BJ (cell line): ENCODE measurements at regions not wholly inside any gene's neighbourhood (a gene's known extent, or its start where the extent isn't known, plus 50 kb on each side); places are given as distances from the start of the nearest gene placed in this dataset.

ENCODE experiments used
- CTCF ChIA-PET: fragments of 350-600 bp; formaldehyde crosslinking; extraction: SDS; loops from one replicate; lab custom pipeline; 2021; ENCODE audit warnings: antibody characterized with exemption, inconsistent platforms; lab: Yijun Ruan, JAX
- POLR2A ChIA-PET: fragments of 300-600 bp; sonication (Branson Sonifier 250); formaldehyde crosslinking; extraction: SDS; loops from one replicate; lab custom pipeline; 2021; ENCODE audit warnings: antibody characterized with exemption; lab: Charles Lee
- DNase-seq: peaks from one replicate; pipeline ENCODE4 v3.0.0-alpha.2; 2011; ENCODE audit warnings: low read depth
- H3K27me3 ChIP-seq: 2 replicates; pipeline ENCODE4 v1.6.0; 2011; ENCODE audit warnings: low read length; ENCODE audit not compliant: control insufficient read depth, insufficient read depth
- H3K36me3 ChIP-seq: 2 replicates; pipeline ENCODE4 v1.5.1; 2011; ENCODE audit warnings: low read length; ENCODE audit not compliant: control insufficient read depth, insufficient read depth
- H3K4me3 ChIP-seq: 2 replicates; pipeline ENCODE4 v1.5.1; 2011; ENCODE audit warnings: low read depth, mild to moderate bottlenecking, control low read depth, low read length
- TF ChIP-seq, protein P1 (sequence below): IDR thresholded peaks from 2 replicates; pipeline ENCODE4 v1.5.1; 2011; ENCODE audit warnings: low read depth, mild to moderate bottlenecking, control low read depth, inconsistent platforms, low read length, moderate library complexity; ENCODE audit not compliant: insufficient read depth

DNA sequence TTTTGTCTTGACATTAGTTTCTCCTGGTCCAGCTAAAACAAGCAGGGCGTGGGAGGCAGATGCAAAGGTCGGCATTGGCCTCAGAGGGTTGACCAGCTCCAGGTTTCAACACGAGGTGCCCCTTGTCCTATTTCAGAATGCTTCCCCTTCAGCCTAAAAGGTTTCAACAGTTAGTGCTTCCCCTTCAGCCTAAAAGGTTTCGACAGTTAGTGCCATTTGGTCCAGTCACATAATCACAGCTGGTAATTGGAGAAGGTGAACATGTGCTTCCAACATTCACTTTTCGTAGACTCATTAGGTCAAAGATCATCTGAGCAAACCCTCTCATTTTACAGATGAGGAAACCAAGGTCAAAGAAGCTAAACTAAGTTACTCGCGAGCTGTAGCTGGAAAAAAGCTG lies 270.3 kb upstream of the MAP3K1 start:
- CTCF ChIA-PET: interaction anchor here (0.6 to 1.1 kb wide), 2 partner anchors 36 to 368 kb away, joined by 3 read pairs; no protein-coding TSS in a partner anchor
- Histone ChIP-seq H3K27me3 (no peaks in the 10 kb centered on the region; the same call in 1 of the 2 replicates), H3K36me3 (no peaks in the 10 kb centered on the region), H3K4me3 (no peak overlapping the region)
- TF ChIP-seq, protein P1, sequence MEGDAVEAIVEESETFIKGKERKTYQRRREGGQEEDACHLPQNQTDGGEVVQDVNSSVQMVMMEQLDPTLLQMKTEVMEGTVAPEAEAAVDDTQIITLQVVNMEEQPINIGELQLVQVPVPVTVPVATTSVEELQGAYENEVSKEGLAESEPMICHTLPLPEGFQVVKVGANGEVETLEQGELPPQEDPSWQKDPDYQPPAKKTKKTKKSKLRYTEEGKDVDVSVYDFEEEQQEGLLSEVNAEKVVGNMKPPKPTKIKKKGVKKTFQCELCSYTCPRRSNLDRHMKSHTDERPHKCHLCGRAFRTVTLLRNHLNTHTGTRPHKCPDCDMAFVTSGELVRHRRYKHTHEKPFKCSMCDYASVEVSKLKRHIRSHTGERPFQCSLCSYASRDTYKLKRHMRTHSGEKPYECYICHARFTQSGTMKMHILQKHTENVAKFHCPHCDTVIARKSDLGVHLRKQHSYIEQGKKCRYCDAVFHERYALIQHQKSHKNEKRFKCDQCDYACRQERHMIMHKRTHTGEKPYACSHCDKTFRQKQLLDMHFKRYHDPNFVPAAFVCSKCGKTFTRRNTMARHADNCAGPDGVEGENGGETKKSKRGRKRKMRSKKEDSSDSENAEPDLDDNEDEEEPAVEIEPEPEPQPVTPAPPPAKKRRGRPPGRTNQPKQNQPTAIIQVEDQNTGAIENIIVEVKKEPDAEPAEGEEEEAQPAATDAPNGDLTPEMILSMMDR: no peak
- DNase-seq: no peak
- POLR2A ChIA-PET: no interaction called here

DNA sequence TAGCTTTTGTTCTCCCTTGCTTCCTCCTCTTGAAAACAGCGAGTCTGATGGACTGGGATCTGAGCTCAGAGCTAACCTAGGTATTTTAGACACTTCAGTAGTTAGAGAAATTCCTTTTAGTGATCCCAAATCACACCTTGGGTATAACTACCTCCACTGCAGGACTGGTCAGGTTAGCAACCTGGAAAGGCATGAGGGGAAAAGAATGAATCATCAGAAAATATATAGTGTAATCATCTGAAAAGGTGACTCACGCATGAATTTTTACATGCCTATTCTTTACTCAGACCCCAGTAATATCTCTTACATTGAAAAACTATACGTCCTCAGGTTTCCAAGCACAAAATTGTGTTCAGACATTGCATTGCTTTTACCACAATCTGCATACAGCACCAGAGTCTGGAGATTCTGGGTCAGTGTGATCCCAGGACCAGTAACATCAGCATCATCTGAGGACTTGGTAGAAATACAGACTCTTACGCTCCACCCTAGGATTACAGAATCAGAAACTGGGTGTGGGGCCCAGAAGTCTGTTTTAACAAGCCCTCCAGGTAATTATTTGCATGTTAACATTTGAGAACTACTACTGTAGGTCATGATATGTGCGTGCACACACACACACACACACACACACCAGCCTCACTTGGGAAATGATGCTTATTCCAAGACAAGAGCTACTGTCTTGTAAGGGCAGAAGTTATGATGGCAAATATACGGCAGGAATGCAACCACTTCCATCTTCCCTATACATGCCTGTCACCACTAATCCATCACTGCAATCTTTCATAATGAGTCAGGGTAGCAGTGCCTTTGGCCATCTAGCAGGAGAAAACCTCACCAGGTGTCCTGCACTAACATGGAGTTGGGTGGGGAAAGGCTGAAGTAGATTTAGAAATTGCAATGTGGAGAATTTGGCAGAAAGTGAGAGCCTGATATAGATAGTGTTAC lies 271.6 kb upstream of the MAP3K1 start:
- DNase-seq: no peak
- POLR2A ChIA-PET: no interaction called here
- TF ChIP-seq, protein P1: no peak
- no peak overlapping the region for H3K4me3 ChIP-seq
- no peaks in the 10 kb centered on the region for H3K36me3 ChIP-seq
- no peaks in the 10 kb centered on the region; the same call in 1 of the 2 replicates for H3K27me3 ChIP-seq
- CTCF ChIA-PET: no interaction called here

DNA sequence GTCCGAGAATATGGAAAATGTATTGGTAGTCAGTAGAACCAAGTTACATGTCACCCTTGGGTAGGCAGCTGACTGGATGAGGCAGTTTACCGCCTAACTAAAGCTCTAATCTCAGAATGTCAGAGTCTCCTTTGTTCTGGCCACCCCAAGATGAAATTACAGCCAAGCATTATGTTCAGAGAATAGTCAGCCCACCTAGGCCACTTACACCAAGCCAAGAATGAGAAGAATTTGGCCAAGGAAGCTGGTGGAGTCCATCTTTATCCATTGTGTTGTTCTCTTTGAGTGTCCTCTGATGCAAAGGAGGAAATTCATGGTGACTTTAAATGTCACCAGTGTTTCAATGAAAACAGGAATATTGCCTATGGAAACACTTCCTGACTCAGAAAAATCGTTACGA lies 275.1 kb upstream of the MAP3K1 start:
- CTCF ChIA-PET: no interaction called here
- Histone ChIP-seq H3K27me3 (no peaks in the 10 kb centered on the region; the same call in 1 of the 2 replicates), H3K36me3 (no peaks in the 10 kb centered on the region), H3K4me3 (no peak overlapping the region)
- TF ChIP-seq, protein P1: no peak
- POLR2A ChIA-PET: no interaction called here
- DNase-seq: no peak

DNA sequence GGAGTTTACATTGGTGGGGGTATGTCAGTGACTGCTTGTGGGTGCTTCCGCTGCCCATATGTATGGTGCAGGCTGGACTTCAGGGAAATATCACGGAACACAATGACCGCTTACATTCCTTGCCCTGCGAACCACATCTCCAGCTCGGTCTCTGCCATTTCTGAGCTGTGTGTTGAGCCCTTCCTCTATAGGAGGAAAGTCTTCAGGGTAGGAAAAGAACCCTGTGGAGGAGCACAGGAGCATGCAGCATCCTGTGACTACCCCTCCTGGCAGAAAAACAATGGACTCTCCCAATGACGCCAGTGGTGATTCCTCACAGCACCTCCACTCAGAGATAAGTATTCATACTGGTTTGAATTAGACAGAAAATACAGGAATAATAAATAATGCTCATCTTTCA lies 276.8 kb upstream of the MAP3K1 start:
- Histone ChIP-seq H3K27me3 (no peaks in the 10 kb centered on the region; the same call in none of the 2 replicates), H3K36me3 (no peaks in the 10 kb centered on the region), H3K4me3 (no peak overlapping the region)
- TF ChIP-seq, protein P1: no peak
- CTCF ChIA-PET: interaction anchor here (1.0 kb wide), 1 partner anchor 11 kb away, joined by 5 read pairs; no protein-coding TSS in a partner anchor
- POLR2A ChIA-PET: no interaction called here
- DNase-seq: no peak

DNA sequence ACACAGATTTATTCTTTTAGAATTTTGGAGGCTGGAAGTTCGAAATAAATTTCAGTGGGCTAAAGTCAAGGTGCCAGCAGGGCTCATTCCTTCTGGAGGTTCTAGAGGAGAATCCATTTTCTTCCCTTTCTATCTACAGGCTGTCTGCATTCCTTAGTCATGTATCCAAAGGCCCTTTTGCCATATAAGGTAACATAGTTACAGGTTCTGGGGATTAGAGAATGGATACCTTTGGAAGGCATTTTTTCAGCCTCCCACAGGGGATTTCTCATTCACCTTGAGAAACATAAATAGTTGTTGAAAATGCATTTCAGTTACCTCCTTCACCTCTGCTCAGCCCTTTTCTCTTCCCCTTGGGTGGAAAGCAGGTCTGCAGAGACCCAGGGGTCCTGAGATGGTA lies 280.0 kb upstream of the MAP3K1 start:
- CTCF ChIA-PET: interaction anchor here (1.3 kb wide), 1 partner anchor 41 kb away, joined by 4 read pairs; no protein-coding TSS in a partner anchor
- Histone ChIP-seq H3K27me3 (no peaks in the 10 kb centered on the region; the same call in 1 of the 2 replicates), H3K36me3 (no peaks in the 10 kb centered on the region), H3K4me3 (no peak overlapping the region)
- TF ChIP-seq, protein P1: no peak
- DNase-seq: no peak
- POLR2A ChIA-PET: interaction anchor here (0.5 kb wide), 1 partner anchor 423 kb away, joined by 5 read pairs; no protein-coding TSS in a partner anchor
